CD4-positive, alpha-beta T cell (primary cell): ENCODE measurements at regions not wholly inside any gene's neighbourhood (a gene's known extent, or its start where the extent isn't known, plus 50 kb on each side); places are given as distances from the start of the nearest gene placed in this dataset.
"Not testable (repeated sequence)": the region's sequence is repeated elsewhere in the genome, so short reads cannot be mapped to it uniquely, and the experiment has no call there.

Experiments
- ATAC-seq: fragments of 200-7000 bp; cut with Tn5 transposase; one replicate; pipeline ENCODE4 v1.10.0; 2022; ENCODE audit warnings: mild to moderate bottlenecking; ENCODE audit not compliant: poor library complexity
- CTCF ChIA-PET: fragments of 350-600 bp; sonication (Branson Sonifier 250); formaldehyde crosslinking; loops from one replicate; lab custom pipeline; 2021; ENCODE audit warnings: antibody characterized with exemption, inconsistent platforms; lab: Charles Lee
- POLR2A ChIA-PET: fragments of 350-600 bp; sonication (Branson Sonifier 250); formaldehyde crosslinking; loops from one replicate; lab custom pipeline; 2021; ENCODE audit warnings: antibody characterized with exemption, inconsistent platforms; lab: Charles Lee
- DNase-seq, 14 experiments: peaks; one replicate each; pipeline ENCODE4 v3.0.0-alpha.2; 2013 to 2020; ENCODE audit warnings: mixed read lengths in 2 of 14
- H3K27ac ChIP-seq, 2 donors: one replicate each; pipeline versions ENCODE4 v1.5.1 to v1.7.0; 2013; ENCODE audit warnings: low read length in 2 of 2, low read depth in 1 of 2, mild to moderate bottlenecking in 1 of 2
- H3K27me3 ChIP-seq, 2 experiments: 1 replicate in 1 of 2; 2 replicates in 1 of 2; pipeline versions ENCODE4 v1.6.1 to v1.7.0; 2013; ENCODE audit warnings: low read length in 2 of 2, control low read depth in 1 of 2, mild to moderate bottlenecking in 1 of 2, moderate library complexity in 1 of 2; ENCODE audit not compliant: insufficient read depth in 2 of 2, control insufficient read depth in 1 of 2
- H3K36me3 ChIP-seq: one replicate; pipeline ENCODE4 v1.6.1; 2013; ENCODE audit warnings: low read length, control low read depth; ENCODE audit not compliant: insufficient read depth
- H3K4me1 ChIP-seq: one replicate; pipeline ENCODE4 v1.6.1; 2013; ENCODE audit warnings: low read length, control low read depth; ENCODE audit not compliant: insufficient read depth
- H3K4me3 ChIP-seq: one replicate; pipeline ENCODE4 v1.5.1; 2013; ENCODE audit warnings: mild to moderate bottlenecking, low read length, moderate library complexity
- H3K9me3 ChIP-seq, 2 experiments: 1 replicate in 1 of 2; 2 replicates in 1 of 2; pipeline versions ENCODE4 v1.6.1 to v1.7.0; 2013; ENCODE audit warnings: low read length in 2 of 2, mild to moderate bottlenecking in 2 of 2, control low read depth in 1 of 2, moderate library complexity in 1 of 2; ENCODE audit not compliant: control insufficient read depth in 1 of 2, insufficient read depth in 1 of 2
- H3K27ac Mint-ChIP-seq: one replicate; pipeline ENCODE4 v1.8.0; 2020; ENCODE audit warnings: mixed read lengths
- H3K27me3 Mint-ChIP-seq: one replicate; pipeline ENCODE4 v1.8.0; 2021; ENCODE audit warnings: mixed read lengths
- H3K36me3 Mint-ChIP-seq: one replicate; pipeline ENCODE4 v1.8.0; 2021; ENCODE audit warnings: low read depth, mixed read lengths
- H3K4me1 Mint-ChIP-seq: one replicate; pipeline ENCODE4 v1.8.0; 2021; ENCODE audit warnings: low read depth, mixed read lengths
- H3K4me3 Mint-ChIP-seq: one replicate; pipeline ENCODE4 v1.8.0; 2020; ENCODE audit warnings: mild to moderate bottlenecking, mixed read lengths
- H3K9me3 Mint-ChIP-seq: one replicate; pipeline ENCODE4 v1.8.0; 2020; ENCODE audit warnings: mixed read lengths
- CTCF ChIP-seq: fragments of 200-600 bp; IDR thresholded peaks from one replicate; pipeline ENCODE4 v1.8.0; 2022; ENCODE audit warnings: antibody characterized with exemption, mild to moderate bottlenecking
- intact Hi-C, 2 experiments: fragments of 100-400 bp; cut with DNase I in 1 of 2; cut with micrococcal nuclease in 1 of 2; formaldehyde crosslinking; loops; one replicate each; pipeline versions ENCODE4 v1.15.1 to v1.9.0; 2023 to 2025; cut with DNase I, micrococcal nuclease

GRCh38 chrX:3504916-3505315 lies 158.5 kb upstream of the MXRA5 start:
- Histone ChIP-seq H3K4me1 (no peaks in the 10 kb centered on the region), H3K36me3 (no peaks in the 10 kb centered on the region), H3K9me3 (no peaks in the 10 kb centered on the region), H3K4me3 (no peak overlapping the region), H3K27me3 (no peaks in the 10 kb centered on the region), H3K27ac (no peak overlapping the region)
- Mint-ChIP-seq H3K27me3 (no peaks in the 10 kb centered on the region), H3K4me1 (no peaks in the 10 kb centered on the region), H3K4me3 (no peak overlapping the region), H3K9me3 (no peaks in the 10 kb centered on the region), H3K27ac (no peak overlapping the region), H3K36me3 (no peaks in the 10 kb centered on the region)
- TF ChIP-seq CTCF, result no peak
- CTCF ChIA-PET, result no interaction called here
- ATAC-seq (no peak), DNase-seq (no peak)
- POLR2A ChIA-PET, result no interaction called here
- intact Hi-C loops, result no loop called here

GRCh38 chrX:3501833-3502535 lies 155.5 kb upstream of the MXRA5 start:
- POLR2A ChIA-PET, result no interaction called here
- no peak for TF ChIP-seq CTCF
- no peaks in the 10 kb centered on the region for H3K36me3 Mint-ChIP-seq
- no peaks in the 10 kb centered on the region for H3K4me1 Mint-ChIP-seq
- H3K27me3 Mint-ChIP-seq, result no peaks in the 10 kb centered on the region
- ATAC-seq (no peak), DNase-seq (no peak)
- Histone ChIP-seq H3K36me3 (no peaks in the 10 kb centered on the region), H3K4me3 (no peak overlapping the region), H3K9me3 (no peaks in the 10 kb centered on the region), H3K4me1 (no peaks in the 10 kb centered on the region), H3K27me3 (no peaks in the 10 kb centered on the region), H3K27ac (no peak overlapping the region)
- no peak overlapping the region for H3K27ac Mint-ChIP-seq
- intact Hi-C loops, result no loop called here
- H3K4me3 Mint-ChIP-seq, result no peak overlapping the region
- no peaks in the 10 kb centered on the region for H3K9me3 Mint-ChIP-seq
- CTCF ChIA-PET, result no interaction called here

GRCh38 chrX:3495836-3496769 lies 149.7 kb upstream of the MXRA5 start:
- H3K9me3 Mint-ChIP-seq, intact Hi-C loops, H3K27me3 ChIP-seq, H3K27ac ChIP-seq, ATAC-seq, H3K4me1 ChIP-seq, DNase-seq, H3K27me3 Mint-ChIP-seq, H3K9me3 ChIP-seq, CTCF ChIA-PET, POLR2A ChIA-PET, H3K27ac Mint-ChIP-seq, H3K4me1 Mint-ChIP-seq, H3K4me3 Mint-ChIP-seq, H3K36me3 Mint-ChIP-seq, H3K36me3 ChIP-seq, H3K4me3 ChIP-seq: not testable (repeated sequence)
